ENCODE measurements at regions not wholly inside any gene's neighbourhood (a gene's known extent, or its start where the extent isn't known, plus 50 kb on each side); places are given as distances from the start of the nearest gene placed in this dataset.

GRCh38 chr16:6300523-6300922, 1032.1 kb upstream of the RBFOX1 start:
- intact Hi-C loops (cut with DNase I) = no loop called here
- Histone ChIP-seq H3K4me3 (no peak overlapping the region), H3K9me3 (no peaks in the 10 kb centered on the region), H3K27me3 (no peaks in the 10 kb centered on the region), H3K36me3 (no peaks in the 10 kb centered on the region), H3K4me1 (no peaks in the 10 kb centered on the region), H3K27ac (no peak overlapping the region)
- 63 to 69% methylated on average over 4 of the region's 4 CpGs for WGBS, 2 donors
- ATAC-seq (no peak), FAIRE-seq (no peak), DNase-seq (no peak)
- TF ChIP-seq, protein P1, sequence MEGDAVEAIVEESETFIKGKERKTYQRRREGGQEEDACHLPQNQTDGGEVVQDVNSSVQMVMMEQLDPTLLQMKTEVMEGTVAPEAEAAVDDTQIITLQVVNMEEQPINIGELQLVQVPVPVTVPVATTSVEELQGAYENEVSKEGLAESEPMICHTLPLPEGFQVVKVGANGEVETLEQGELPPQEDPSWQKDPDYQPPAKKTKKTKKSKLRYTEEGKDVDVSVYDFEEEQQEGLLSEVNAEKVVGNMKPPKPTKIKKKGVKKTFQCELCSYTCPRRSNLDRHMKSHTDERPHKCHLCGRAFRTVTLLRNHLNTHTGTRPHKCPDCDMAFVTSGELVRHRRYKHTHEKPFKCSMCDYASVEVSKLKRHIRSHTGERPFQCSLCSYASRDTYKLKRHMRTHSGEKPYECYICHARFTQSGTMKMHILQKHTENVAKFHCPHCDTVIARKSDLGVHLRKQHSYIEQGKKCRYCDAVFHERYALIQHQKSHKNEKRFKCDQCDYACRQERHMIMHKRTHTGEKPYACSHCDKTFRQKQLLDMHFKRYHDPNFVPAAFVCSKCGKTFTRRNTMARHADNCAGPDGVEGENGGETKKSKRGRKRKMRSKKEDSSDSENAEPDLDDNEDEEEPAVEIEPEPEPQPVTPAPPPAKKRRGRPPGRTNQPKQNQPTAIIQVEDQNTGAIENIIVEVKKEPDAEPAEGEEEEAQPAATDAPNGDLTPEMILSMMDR (IDR thresholded peaks at IDR 0.05) = no peak

DNA sequence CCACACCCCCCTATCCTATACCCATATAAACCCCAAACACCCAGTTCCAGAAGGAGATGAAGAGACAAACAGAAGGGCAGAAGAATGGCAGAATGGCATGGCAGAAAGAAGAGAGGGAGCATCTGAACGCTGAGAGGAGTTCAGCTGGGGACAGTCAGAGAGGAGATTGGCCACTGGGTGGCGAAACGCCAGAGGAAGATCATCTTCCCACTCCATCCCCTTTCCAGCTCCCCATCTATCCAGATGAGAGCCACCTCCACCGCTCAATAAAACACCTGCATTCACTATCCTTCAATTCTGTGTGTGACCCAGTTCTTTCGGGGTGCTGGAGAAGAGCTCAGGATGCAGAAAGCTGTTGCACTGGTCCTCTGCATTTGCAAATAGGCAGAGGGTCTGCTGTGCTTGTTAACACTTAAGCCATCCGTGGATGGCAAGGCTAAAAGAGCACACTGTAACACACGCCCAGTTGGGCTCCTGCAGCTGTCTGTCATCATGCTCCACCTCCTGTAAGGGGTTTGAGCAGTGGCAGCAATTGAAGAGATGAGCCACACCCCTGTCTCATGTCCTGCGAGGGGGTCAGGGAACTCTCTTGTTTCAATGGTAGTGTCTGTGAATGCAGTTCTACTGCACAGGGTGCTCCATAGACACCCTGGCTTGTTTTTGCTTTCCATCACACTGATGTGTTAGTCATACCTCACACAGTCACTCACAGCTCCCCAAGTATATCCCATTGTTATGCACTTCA, 1034.8 kb upstream of the RBFOX1 start:
- DNase-seq (no peak), ATAC-seq (no peak), FAIRE-seq (no peak)
- TF ChIP-seq, protein P1 (IDR thresholded peaks at IDR 0.05) = no peak
- 52 to 53% methylated on average over 8 of the region's 8 CpGs for WGBS, 2 donors
- Histone ChIP-seq H3K27ac (no peak overlapping the region), H3K4me1 (no peaks in the 10 kb centered on the region), H3K36me3 (no peaks in the 10 kb centered on the region), H3K9me3 (no peaks in the 10 kb centered on the region), H3K4me3 (no peak overlapping the region), H3K27me3 (no peaks in the 10 kb centered on the region)
- intact Hi-C loops (cut with DNase I) = no loop called here

- ATAC-seq = no peak
- WGBS, 2 donors = 77 to 85% methylated on average over 2 of the region's 2 CpGs
- intact Hi-C loops (cut with DNase I) = no loop called here
Measured at GRCh38 chr16:6286176-6286575, 1046.5 kb upstream of the RBFOX1 start.

GRCh38 chr16:6284731-6285130, 1047.9 kb upstream of the RBFOX1 start:
- intact Hi-C loops (cut with DNase I) = no loop called here
- Histone ChIP-seq H3K27me3 (no peaks in the 10 kb centered on the region), H3K4me1 (no peaks in the 10 kb centered on the region), H3K36me3 (no peaks in the 10 kb centered on the region), H3K9me3 (no peaks in the 10 kb centered on the region), H3K27ac (no peak overlapping the region), H3K4me3 (no peak overlapping the region)
- ATAC-seq (no peak), FAIRE-seq (no peak), DNase-seq (no peak)
- TF ChIP-seq, protein P1 (IDR thresholded peaks at IDR 0.05) = no peak
- WGBS, 2 donors = 31% methylated on average over 7 of the region's 7 CpGs

More at GRCh38 chr16:6286176-6286575, 1046.5 kb upstream of the RBFOX1 start:
- H3K9me3 ChIP-seq = no peaks in the 10 kb centered on the region
- FAIRE-seq (no peak), DNase-seq (no peak)
- no peak overlapping the region for H3K27ac ChIP-seq
- no peak overlapping the region for H3K4me3 ChIP-seq
- no peaks in the 10 kb centered on the region for H3K4me1 ChIP-seq
- TF ChIP-seq, protein P1 (IDR thresholded peaks at IDR 0.05) = no peak
- no peaks in the 10 kb centered on the region for H3K36me3 ChIP-seq
- H3K27me3 ChIP-seq = no peaks in the 10 kb centered on the region

DNA sequence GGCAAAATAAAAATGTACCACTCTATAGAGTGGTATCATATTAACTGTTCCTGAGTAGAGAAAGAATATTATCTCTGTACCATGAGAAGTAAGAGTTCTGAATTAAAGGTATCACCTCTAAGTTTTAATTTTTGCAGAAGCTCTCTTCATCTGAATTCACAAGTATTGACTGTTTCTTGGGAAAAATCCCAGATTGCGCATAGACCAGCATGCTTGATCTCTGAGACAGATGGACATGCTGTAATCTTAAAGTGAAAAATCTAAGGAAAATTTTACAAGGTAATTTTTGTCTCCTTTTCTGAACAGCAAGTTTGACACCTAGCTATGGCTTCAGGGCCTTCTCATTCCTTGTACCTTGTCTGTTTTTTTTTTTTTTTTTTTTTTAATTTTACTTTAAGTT, 1050.7 kb upstream of the RBFOX1 start:
- peaks cover 0 to 4% (median 0%) of the 10 kb centered on the region in 4 donors for H3K27me3 ChIP-seq
- WGBS, 2 donors = 44 to 51% methylated on average over 1 of the region's 1 CpG
- H3K27ac ChIP-seq = no peak overlapping the region
- no peak overlapping the region for H3K4me3 ChIP-seq
- H3K4me1 ChIP-seq = no peaks in the 10 kb centered on the region
- no peaks in the 10 kb centered on the region for H3K36me3 ChIP-seq
- DNase-seq (no peak), FAIRE-seq (no peak), ATAC-seq (no peak)
- no peaks in the 10 kb centered on the region for H3K9me3 ChIP-seq
- TF ChIP-seq, protein P1 (IDR thresholded peaks at IDR 0.05) = no peak
- intact Hi-C loops (cut with DNase I) = no loop called here
